ENCODE measurements at regions not wholly inside any gene's neighbourhood (a gene's known extent, or its start where the extent isn't known, plus 50 kb on each side); places are given as distances from the start of the nearest gene placed in this dataset.
"Not testable (repeated sequence)": the region's sequence is repeated elsewhere in the genome, so short reads cannot be mapped to it uniquely, and the experiment has no call there.

GRCh38 chr1:224554620-224555259 lies 61.4 kb upstream of the CNIH3 start:
- no peaks in the 10 kb centered on the region for H3K27me3 ChIP-seq (ENCODE audit: control insufficient read depth, insufficient read depth, low read length)
- no peak for DNase-seq (ENCODE audit: low read depth)
- ChIA-PET POLR2A (no interaction called here), CTCF (interaction anchor here (1.1 to 1.2 kb wide), 2 partner anchors 10 to 12 kb away, joined by 3 read pairs; no protein-coding TSS in a partner anchor)
- TF ChIP-seq CTCF (IDR thresholded peaks at IDR 0.05; ENCODE audit: insufficient read depth, low read depth, low read length) = no peak
- no peak overlapping the region for H3K4me3 ChIP-seq (ENCODE audit: low read depth, low read length)
- no peaks in the 10 kb centered on the region for H3K36me3 ChIP-seq (ENCODE audit: control insufficient read depth, insufficient read depth, low read length)

GRCh38 chr1:224558904-224559303 lies 57.2 kb upstream of the CNIH3 start:
- CTCF ChIA-PET = no interaction called here
- Histone ChIP-seq H3K36me3 (ENCODE audit: control insufficient read depth, insufficient read depth, low read length) (no peaks in the 10 kb centered on the region), H3K27me3 (ENCODE audit: control insufficient read depth, insufficient read depth, low read length) (no peaks in the 10 kb centered on the region), H3K4me3 (ENCODE audit: low read depth, low read length) (no peak overlapping the region)
- DNase-seq (ENCODE audit: low read depth) = no peak
- POLR2A ChIA-PET = no interaction called here
- no peak for TF ChIP-seq CTCF (IDR thresholded peaks at IDR 0.05; ENCODE audit: insufficient read depth, low read depth, low read length)

- ChIA-PET CTCF (interaction anchor here (1.2 kb wide), 1 partner anchor 15 kb away, joined by 3 read pairs; no protein-coding TSS in a partner anchor), POLR2A (no interaction called here)
- Histone ChIP-seq H3K36me3 (ENCODE audit: control insufficient read depth, insufficient read depth, low read length) (no peaks in the 10 kb centered on the region), H3K4me3 (ENCODE audit: low read depth, low read length) (no peak overlapping the region), H3K27me3 (ENCODE audit: control insufficient read depth, insufficient read depth, low read length) (no peaks in the 10 kb centered on the region)
- no peak for TF ChIP-seq CTCF (IDR thresholded peaks at IDR 0.05; ENCODE audit: insufficient read depth, low read depth, low read length)
- no peak for DNase-seq (ENCODE audit: low read depth)
Measured at GRCh38 chr1:224559981-224560728, 56.0 kb upstream of the CNIH3 start.

GRCh38 chr1:224562881-224563280 lies 53.2 kb upstream of the CNIH3 start:
- POLR2A ChIA-PET; H3K36me3 ChIP-seq (ENCODE audit: control insufficient read depth, insufficient read depth, low read length); DNase-seq (ENCODE audit: low read depth); H3K4me3 ChIP-seq (ENCODE audit: low read depth, low read length); H3K27me3 ChIP-seq (ENCODE audit: control insufficient read depth, insufficient read depth, low read length): not testable (repeated sequence)
- CTCF ChIA-PET = interaction anchor here (0.9 kb wide), 1 partner anchor 70 kb away, joined by 4 read pairs; no protein-coding TSS in a partner anchor

GRCh38 chr1:224563666-224564065 lies 52.5 kb upstream of the CNIH3 start:
- Histone ChIP-seq H3K36me3 (ENCODE audit: control insufficient read depth, insufficient read depth, low read length) (no peaks in the 10 kb centered on the region), H3K27me3 (ENCODE audit: control insufficient read depth, insufficient read depth, low read length) (no peaks in the 10 kb centered on the region), H3K4me3 (ENCODE audit: low read depth, low read length) (no peak overlapping the region)
- ChIA-PET CTCF (interaction anchor here (0.9 kb wide), 1 partner anchor 69 kb away, joined by 4 read pairs; no protein-coding TSS in a partner anchor), POLR2A (no interaction called here)
- no peak for TF ChIP-seq CTCF (IDR thresholded peaks at IDR 0.05; ENCODE audit: insufficient read depth, low read depth, low read length)
- DNase-seq (ENCODE audit: low read depth) = no peak
